ENCODE measurements at regions not wholly inside any gene's neighbourhood (a gene's known extent, or its start where the extent isn't known, plus 50 kb on each side); places are given as distances from the start of the nearest gene placed in this dataset.

DNA sequence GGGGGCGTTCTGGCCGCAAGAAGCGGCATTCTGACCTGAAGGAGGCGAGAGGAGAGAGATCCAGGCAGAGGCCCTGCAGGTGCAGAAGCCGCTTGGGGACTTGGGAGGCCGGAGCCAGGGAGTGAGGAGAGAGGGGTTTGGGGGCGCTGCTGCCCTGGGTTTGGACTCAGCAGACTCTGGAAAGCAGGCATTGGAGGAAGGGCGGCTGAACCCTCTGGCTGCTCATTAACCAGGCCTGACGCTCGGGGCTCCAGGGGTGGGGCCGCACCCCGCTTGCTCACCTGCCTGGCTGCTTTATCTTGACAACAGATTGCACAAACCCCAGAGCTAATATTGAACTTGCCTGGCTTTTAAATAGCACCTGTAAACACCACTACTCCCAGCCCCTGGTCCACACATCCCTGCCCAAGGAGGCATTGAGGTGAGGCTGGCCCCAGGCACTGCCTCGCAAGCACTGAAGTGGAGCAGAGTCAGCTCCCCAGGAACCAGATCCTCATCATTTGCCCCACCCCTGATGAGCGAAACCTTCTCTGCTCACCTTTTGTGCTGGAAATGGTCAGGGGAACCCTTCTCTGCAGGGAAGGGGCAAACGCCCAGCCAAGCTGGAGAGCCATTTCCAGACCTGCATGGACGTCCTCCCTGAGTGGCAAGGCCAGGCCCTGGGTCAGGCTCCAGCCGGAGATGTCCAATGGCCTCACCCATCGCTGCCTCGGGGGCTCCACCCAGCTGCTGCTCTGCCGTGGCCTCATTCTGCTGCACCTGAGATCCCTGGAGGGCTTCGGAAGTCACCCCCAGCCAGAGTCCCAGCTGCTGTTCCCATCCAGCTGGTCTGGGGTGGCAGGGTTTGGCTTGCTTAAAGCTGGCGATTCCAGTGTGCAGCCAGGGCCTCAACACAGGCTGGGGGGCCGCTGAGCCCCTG is 190.2 kb upstream of the GSE1 start:
- Histone ChIP-seq H3K9me3 (ENCODE audit: control insufficient read depth in 2 of 2, low read length in 2 of 2) (no peaks in the 10 kb centered on the region), H3K36me3 (ENCODE audit: control insufficient read depth, insufficient read depth, low read length) (no peaks in the 10 kb centered on the region), H3K4me3 (ENCODE audit: low read depth, low read length) (no peak overlapping the region), H3K27me3 (ENCODE audit: control insufficient read depth, insufficient read depth, low read length) (no peaks in the 10 kb centered on the region), H3K27ac (ENCODE audit: insufficient read depth, low read length, poor library complexity, severe bottlenecking) (no peak overlapping the region), H3K4me1 (ENCODE audit: control insufficient read depth, insufficient read depth, low read length, poor library complexity, severe bottlenecking) (no peaks in the 10 kb centered on the region)
- H3K27me3 Mint-ChIP-seq, result peaks cover 5% of the 10 kb centered on the region
- no peak overlapping the region for H3K4me3 Mint-ChIP-seq
- peaks cover 0 to 3% (median 0%) of the 10 kb centered on the region in 4 donors for H3K4me1 Mint-ChIP-seq
- no peak overlapping the region for H3K27ac Mint-ChIP-seq
- no peaks in the 10 kb centered on the region for H3K36me3 Mint-ChIP-seq
- no peak for DNase-seq
- ATAC-seq (ENCODE audit: low read depth in 2 of 2), result no peak
- peaks cover 0 to 1% (median 0%) of the 10 kb centered on the region in 7 donors for H3K9me3 Mint-ChIP-seq

DNA sequence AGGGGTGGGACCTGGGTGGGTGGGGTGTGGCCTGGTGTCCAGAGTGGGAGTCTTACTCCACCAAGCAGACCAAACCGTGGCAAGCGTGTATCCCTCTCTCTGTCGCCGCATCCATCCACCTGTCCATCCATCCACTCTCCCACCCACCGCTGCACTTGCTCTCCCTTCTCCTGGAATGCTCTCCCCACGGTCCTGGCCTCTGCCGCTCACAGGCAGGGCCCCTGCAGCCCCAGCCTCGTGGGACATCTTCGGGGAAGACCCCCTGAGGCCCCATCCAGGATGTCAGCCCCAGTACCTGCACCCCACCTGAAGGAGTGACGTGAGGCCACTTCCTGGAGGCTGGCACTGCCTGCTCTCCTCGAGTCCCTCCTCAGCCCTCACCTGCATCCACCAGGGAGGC is 189.5 kb upstream of the GSE1 start:
- H3K27me3 Mint-ChIP-seq, result peaks cover 3% of the 10 kb centered on the region
- peak overlapping the region in 1 of 3 donors; percentile 29 for H3K27ac Mint-ChIP-seq
- H3K36me3 Mint-ChIP-seq, result no peaks in the 10 kb centered on the region
- no peak overlapping the region for H3K4me3 Mint-ChIP-seq
- no peaks in the 10 kb centered on the region for H3K9me3 ChIP-seq (ENCODE audit: control insufficient read depth in 2 of 2, low read length in 2 of 2)
- no peaks in the 10 kb centered on the region for H3K36me3 ChIP-seq (ENCODE audit: control insufficient read depth, insufficient read depth, low read length)
- no peaks in the 10 kb centered on the region for H3K4me1 ChIP-seq (ENCODE audit: control insufficient read depth, insufficient read depth, low read length, poor library complexity, severe bottlenecking)
- no peak overlapping the region for H3K4me3 ChIP-seq (ENCODE audit: low read depth, low read length)
- ATAC-seq (ENCODE audit: low read depth in 2 of 2) (no peak), DNase-seq (no peak)
- no peak overlapping the region for H3K27ac ChIP-seq (ENCODE audit: insufficient read depth, low read length, poor library complexity, severe bottlenecking)
- H3K9me3 Mint-ChIP-seq, result peaks cover 0 to under 1% (median 0%) of the 10 kb centered on the region in 7 donors
- peaks cover 0 to 3% (median 0%) of the 10 kb centered on the region in 4 donors for H3K4me1 Mint-ChIP-seq
- H3K27me3 ChIP-seq (ENCODE audit: control insufficient read depth, insufficient read depth, low read length), result no peaks in the 10 kb centered on the region

DNA sequence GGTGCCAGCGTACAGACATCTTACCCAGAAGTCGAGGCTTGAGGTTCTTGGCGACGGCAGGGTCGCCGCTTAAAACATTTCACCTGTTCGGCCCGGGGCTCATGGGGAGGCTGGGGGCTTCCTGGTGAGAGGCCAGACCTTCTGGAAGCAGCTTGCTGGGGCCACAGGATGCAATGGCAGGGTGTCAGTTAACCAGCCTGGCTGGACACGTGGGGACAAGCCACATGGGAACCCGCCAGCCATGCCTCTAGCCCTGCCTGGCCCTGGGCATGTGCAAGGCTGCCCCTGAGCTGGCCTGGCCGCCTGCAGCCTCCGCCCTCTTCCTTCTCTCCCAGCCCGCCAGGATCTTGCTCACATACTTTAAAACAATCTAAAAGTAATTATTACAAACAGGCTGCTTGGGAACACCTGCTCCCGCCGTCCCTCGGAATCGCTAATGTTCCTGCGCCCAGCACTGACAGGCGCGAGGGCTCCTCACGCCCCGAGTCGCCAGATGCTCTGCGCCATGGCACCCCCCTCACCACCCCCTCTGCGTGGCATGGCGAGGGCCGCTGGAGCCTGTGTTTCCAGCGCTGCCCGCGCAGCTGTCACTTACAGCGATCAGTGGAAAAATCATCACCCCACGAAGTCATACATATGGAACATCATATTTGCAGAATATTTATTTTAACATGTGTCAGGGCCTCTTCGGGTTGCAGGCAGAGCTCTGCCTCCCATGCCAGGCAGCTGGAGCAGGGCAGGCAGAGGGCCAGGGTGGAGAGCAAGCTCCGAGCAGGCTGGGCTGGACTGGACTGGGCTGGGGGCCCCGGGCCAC is 188.7 kb upstream of the GSE1 start:
- DNase-seq, result no peak

DNA sequence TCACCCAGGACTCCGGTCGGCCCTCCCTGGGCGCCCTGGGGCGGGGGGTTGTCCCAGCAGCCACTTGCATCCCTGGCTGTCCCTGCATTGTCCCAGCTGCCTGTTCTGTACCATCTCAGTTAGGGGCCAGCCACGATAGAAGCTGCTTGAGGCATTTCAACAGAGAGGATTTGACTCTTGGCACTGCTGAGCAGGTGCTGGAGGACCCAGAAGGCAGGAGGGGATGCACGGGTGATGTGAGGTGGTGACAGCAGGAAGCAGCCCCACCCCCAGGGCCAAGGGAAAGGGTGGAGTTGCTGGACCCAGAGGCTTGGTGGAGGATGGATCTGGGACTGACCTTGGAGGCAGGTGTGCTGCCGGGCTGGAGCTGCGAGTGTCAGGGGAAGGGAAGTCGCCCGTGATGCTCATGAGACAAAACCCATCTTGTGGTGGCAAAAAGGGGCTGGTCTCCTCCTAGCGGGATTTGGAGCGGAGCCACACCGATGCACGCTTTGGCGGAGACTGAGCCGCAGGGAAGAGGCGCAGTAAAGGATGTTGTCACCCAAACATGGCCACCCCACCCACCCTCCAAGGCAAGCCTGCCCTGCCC is 188.0 kb upstream of the GSE1 start:
- Histone ChIP-seq H3K9me3 (ENCODE audit: control insufficient read depth in 2 of 2, low read length in 2 of 2) (no peaks in the 10 kb centered on the region), H3K4me1 (ENCODE audit: control insufficient read depth, insufficient read depth, low read length, poor library complexity, severe bottlenecking) (no peaks in the 10 kb centered on the region), H3K27ac (ENCODE audit: insufficient read depth, low read length, poor library complexity, severe bottlenecking) (no peak overlapping the region), H3K36me3 (ENCODE audit: control insufficient read depth, insufficient read depth, low read length) (no peaks in the 10 kb centered on the region), H3K27me3 (ENCODE audit: control insufficient read depth, insufficient read depth, low read length) (no peaks in the 10 kb centered on the region), H3K4me3 (ENCODE audit: low read depth, low read length) (no peak overlapping the region)
- no peak overlapping the region for H3K4me3 Mint-ChIP-seq
- H3K9me3 Mint-ChIP-seq, result no peaks in the 10 kb centered on the region
- ATAC-seq (ENCODE audit: low read depth in 2 of 2) (no peak), DNase-seq (no peak)
- H3K27ac Mint-ChIP-seq, result no peak overlapping the region
- H3K27me3 Mint-ChIP-seq, result no peaks in the 10 kb centered on the region
- peaks cover 0 to 3% (median 0%) of the 10 kb centered on the region in 4 donors for H3K4me1 Mint-ChIP-seq
- H3K36me3 Mint-ChIP-seq, result no peaks in the 10 kb centered on the region

More for the DNA sequence above, 188.7 kb upstream of the GSE1 start:
- Histone ChIP-seq H3K27me3 (ENCODE audit: control insufficient read depth, insufficient read depth, low read length) (no peaks in the 10 kb centered on the region), H3K27ac (ENCODE audit: insufficient read depth, low read length, poor library complexity, severe bottlenecking) (no peak overlapping the region), H3K9me3 (ENCODE audit: control insufficient read depth in 2 of 2, low read length in 2 of 2) (no peaks in the 10 kb centered on the region), H3K4me3 (ENCODE audit: low read depth, low read length) (no peak overlapping the region), H3K36me3 (ENCODE audit: control insufficient read depth, insufficient read depth, low read length) (no peaks in the 10 kb centered on the region), H3K4me1 (ENCODE audit: control insufficient read depth, insufficient read depth, low read length, poor library complexity, severe bottlenecking) (no peaks in the 10 kb centered on the region)
- Mint-ChIP-seq H3K4me1 (peaks cover 0 to 3% (median 0%) of the 10 kb centered on the region in 4 donors), H3K4me3 (no peak overlapping the region), H3K9me3 (no peaks in the 10 kb centered on the region), H3K36me3 (no peaks in the 10 kb centered on the region), H3K27ac (no peak overlapping the region), H3K27me3 (no peaks in the 10 kb centered on the region)
- no peak for ATAC-seq (ENCODE audit: low read depth in 2 of 2)

DNA sequence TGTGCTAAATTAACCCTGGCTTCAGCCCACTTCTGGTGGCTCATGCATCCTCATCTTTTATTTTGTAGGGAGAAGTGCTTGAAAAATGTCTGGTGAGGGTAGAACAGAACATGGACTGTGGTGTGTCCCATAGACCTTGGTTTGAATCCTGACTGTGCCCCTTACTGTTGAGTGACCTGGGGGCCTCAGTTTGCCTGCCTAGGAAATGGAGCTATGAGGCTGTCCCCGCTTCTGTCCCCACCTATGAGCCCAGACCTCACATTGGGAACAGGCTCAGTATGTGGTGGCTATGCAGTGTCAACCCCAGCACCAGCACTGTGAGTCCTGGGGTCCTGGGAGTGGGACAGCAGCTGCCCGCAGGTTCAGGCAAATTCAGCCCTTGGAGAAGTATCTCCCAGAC is 186.3 kb upstream of the GSE1 start:
- no peak overlapping the region for H3K27ac Mint-ChIP-seq
- H3K9me3 Mint-ChIP-seq, result no peaks in the 10 kb centered on the region
- no peaks in the 10 kb centered on the region for H3K9me3 ChIP-seq (ENCODE audit: control insufficient read depth in 2 of 2, low read length in 2 of 2)
- no peaks in the 10 kb centered on the region for H3K36me3 ChIP-seq (ENCODE audit: control insufficient read depth, insufficient read depth, low read length)
- no peak overlapping the region for H3K4me3 Mint-ChIP-seq
- no peak overlapping the region for H3K4me3 ChIP-seq (ENCODE audit: low read depth, low read length)
- no peaks in the 10 kb centered on the region for H3K27me3 ChIP-seq (ENCODE audit: control insufficient read depth, insufficient read depth, low read length)
- H3K27me3 Mint-ChIP-seq, result no peaks in the 10 kb centered on the region
- no peak for DNase-seq
- H3K36me3 Mint-ChIP-seq, result no peaks in the 10 kb centered on the region
- H3K27ac ChIP-seq (ENCODE audit: insufficient read depth, low read length, poor library complexity, severe bottlenecking), result no peak overlapping the region
- H3K4me1 Mint-ChIP-seq, result no peaks in the 10 kb centered on the region
- ATAC-seq (ENCODE audit: low read depth in 2 of 2), result no peak
- no peaks in the 10 kb centered on the region for H3K4me1 ChIP-seq (ENCODE audit: control insufficient read depth, insufficient read depth, low read length, poor library complexity, severe bottlenecking)

DNA sequence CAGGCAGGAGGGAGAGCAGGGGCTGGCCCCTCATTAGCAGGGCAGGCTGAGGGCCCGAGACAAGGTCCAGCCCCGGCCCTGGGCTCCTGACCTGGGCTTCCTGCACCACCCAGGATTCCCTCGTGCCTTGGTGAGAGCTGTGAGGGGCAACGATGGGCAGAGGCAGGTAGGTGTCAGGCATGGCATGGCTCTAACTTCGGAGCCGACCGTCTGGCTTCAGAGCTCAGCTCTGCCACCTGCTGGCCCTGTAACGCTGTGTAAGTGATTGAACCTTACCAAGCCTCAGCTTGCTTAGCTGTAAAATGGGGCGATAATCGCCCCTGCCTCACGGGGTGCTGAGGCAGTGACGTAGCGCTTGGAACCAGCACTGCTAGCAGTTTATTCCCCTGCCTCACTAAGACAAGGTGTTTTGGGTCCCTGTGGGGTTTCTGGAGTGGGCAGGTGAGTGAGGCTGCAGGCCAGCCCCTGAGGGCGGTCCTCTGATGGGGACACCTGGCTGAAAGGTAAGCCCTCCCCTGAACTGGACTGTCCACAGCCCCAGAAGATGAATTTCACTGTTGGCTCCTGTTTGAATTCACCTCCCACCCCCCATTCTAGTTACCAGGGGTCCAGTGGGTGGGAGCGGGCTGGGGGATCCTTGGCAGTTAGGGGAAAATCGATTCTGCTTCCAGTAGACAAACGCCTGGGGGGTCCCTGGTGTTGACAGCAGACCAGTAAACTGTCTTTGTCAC is 184.8 kb upstream of the GSE1 start:
- no peak overlapping the region for H3K27ac ChIP-seq (ENCODE audit: insufficient read depth, low read length, poor library complexity, severe bottlenecking)
- H3K36me3 ChIP-seq (ENCODE audit: control insufficient read depth, insufficient read depth, low read length), result no peaks in the 10 kb centered on the region
- no peak overlapping the region for H3K4me3 ChIP-seq (ENCODE audit: low read depth, low read length)
- ATAC-seq (ENCODE audit: low read depth in 2 of 2), result peak in 1 of 2 donors; percentile 57
- H3K27me3 Mint-ChIP-seq, result peaks cover 2% of the 10 kb centered on the region
- DNase-seq, result peak in 2 of 3 donors; percentile 26 to 52
- H3K4me1 Mint-ChIP-seq, result no peaks in the 10 kb centered on the region
- H3K9me3 Mint-ChIP-seq, result no peaks in the 10 kb centered on the region
- no peaks in the 10 kb centered on the region for H3K9me3 ChIP-seq (ENCODE audit: control insufficient read depth in 2 of 2, low read length in 2 of 2)
- H3K27ac Mint-ChIP-seq, result no peak overlapping the region
- H3K4me3 Mint-ChIP-seq, result no peak overlapping the region
- no peaks in the 10 kb centered on the region for H3K27me3 ChIP-seq (ENCODE audit: control insufficient read depth, insufficient read depth, low read length)
- no peaks in the 10 kb centered on the region for H3K36me3 Mint-ChIP-seq
- no peaks in the 10 kb centered on the region for H3K4me1 ChIP-seq (ENCODE audit: control insufficient read depth, insufficient read depth, low read length, poor library complexity, severe bottlenecking)

All from CD4-positive, CD25-positive, alpha-beta regulatory T cell (primary cell).